Choroid plexus epithelial cell (primary cell): ENCODE measurements at regions not wholly inside any gene's neighbourhood (a gene's known extent, or its start where the extent isn't known, plus 50 kb on each side); places are given as distances from the start of the nearest gene placed in this dataset.

Experiments used
- DNase-seq: peaks from one replicate; pipeline ENCODE4 v3.0.0-alpha.2; 2010; ENCODE audit warnings: low read depth
- H3K4me3 ChIP-seq: 2 replicates; pipeline ENCODE4 v1.5.1; 2011; ENCODE audit warnings: low read depth, mild to moderate bottlenecking, control low read depth, low read length, moderate library complexity
- CTCF ChIP-seq: conservative IDR thresholded peaks from 2 replicates; pipeline ENCODE4 v1.5.1; 2011; ENCODE audit warnings: low read depth, mild to moderate bottlenecking, control low read depth, inconsistent platforms, low read length, moderate library complexity

GRCh38 chrX:34999702-35000101, 57.1 kb downstream of the FAM47B start:
- no peak for DNase-seq
- no peak for TF ChIP-seq CTCF
- H3K4me3 ChIP-seq = no peak overlapping the region

GRCh38 chrX:35006361-35006760, 63.8 kb downstream of the FAM47B start:
- no peak for TF ChIP-seq CTCF
- no peak for DNase-seq
- no peak overlapping the region for H3K4me3 ChIP-seq

- H3K4me3 ChIP-seq = no peak overlapping the region
- no peak for TF ChIP-seq CTCF
- DNase-seq = no peak
These were observed 73.0 kb downstream of the FAM47B start for GRCh38 chrX:35015621-35016020.

DNA sequence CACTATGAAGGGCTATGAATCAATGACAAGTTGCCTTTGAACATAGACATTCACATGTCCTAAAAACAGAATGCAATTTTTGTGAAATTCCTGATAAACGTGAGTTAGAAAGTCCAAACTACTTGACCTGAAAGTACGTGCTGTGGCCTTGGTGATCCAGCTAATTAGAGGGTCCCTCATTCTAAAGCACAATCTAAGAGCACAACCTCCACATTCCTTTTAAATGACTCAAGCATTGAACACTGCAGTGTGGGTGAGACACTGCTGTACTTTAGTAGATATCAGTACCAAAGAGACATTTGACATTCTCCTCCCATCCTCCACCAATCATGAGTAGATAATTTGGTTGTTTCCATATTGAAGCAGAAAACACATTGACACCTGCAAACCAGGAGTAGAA, 73.5 kb downstream of the FAM47B start:
- DNase-seq = peak; percentile 7
- H3K4me3 ChIP-seq = no peak overlapping the region
- TF ChIP-seq CTCF = no peak

- no peak for TF ChIP-seq CTCF
- DNase-seq = no peak
- no peak overlapping the region for H3K4me3 ChIP-seq
These were observed 74.7 kb downstream of the FAM47B start for GRCh38 chrX:35017284-35017683.

GRCh38 chrX:35023683-35024082, 81.1 kb downstream of the FAM47B start:
- no peak for DNase-seq
- H3K4me3 ChIP-seq = no peak overlapping the region
- no peak for TF ChIP-seq CTCF

DNA sequence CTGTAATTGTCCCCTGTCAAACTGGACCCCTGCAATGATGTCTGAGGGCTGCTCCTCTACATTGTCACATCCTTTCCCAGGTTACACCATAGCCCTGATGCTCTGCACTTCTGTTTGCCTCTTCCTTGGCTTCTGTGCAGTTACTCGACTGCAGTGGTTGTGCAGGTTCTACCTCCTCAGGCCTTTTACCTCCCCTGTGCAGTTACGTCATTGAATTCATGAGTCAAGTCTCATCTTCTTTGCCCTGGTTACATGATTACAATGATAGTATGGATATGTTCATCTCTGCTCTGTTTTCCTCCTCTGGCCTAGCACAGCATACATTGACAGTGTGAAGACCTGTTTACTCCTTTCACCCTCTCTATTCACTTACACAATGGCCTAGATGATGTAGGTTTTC, 83.2 kb downstream of the FAM47B start:
- no peak overlapping the region for H3K4me3 ChIP-seq
- no peak for TF ChIP-seq CTCF
- DNase-seq = no peak
